Limb (tissue), 2 donors: ENCODE measurements at regions not wholly inside any gene's neighbourhood (a gene's known extent, or its start where the extent isn't known, plus 50 kb on each side); places are given as distances from the start of the nearest gene placed in this dataset.
"Not testable (repeated sequence)": the region's sequence is repeated elsewhere in the genome, so short reads cannot be mapped to it uniquely, and the experiment has no call there.

Source experiments
- DNase-seq, 2 donors: peaks; one replicate each; pipeline ENCODE4 v3.0.0-alpha.2; 2016; ENCODE audit errors: extremely low spot score in 2 of 2

DNA sequence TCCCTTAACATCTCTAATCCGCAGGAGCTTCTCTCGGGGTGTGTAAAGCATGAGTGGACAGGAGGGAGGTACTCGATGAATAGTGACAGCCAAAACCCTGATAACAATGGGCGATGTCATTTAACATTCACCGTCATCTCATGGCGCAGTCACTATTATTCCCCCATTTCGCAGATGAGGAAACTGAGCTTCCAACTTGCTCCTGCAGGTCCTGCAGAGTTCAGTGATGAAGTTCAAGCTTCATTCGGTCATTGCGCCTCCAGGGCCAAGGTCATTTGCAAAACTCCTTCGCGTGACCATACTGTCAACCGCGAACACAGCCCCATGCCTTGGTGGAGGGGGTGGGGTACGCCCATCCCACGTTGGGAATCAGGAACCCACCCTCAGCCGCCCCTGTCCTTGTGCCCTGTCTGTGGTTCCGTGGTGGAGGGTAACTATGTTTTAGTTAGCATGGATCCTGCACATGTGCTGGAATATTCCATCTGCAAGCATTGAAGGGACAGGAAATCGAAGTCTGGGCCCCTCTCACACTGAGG, 215.5 kb downstream of the TFCP2L1 start:
- DNase-seq: no peak

DNA sequence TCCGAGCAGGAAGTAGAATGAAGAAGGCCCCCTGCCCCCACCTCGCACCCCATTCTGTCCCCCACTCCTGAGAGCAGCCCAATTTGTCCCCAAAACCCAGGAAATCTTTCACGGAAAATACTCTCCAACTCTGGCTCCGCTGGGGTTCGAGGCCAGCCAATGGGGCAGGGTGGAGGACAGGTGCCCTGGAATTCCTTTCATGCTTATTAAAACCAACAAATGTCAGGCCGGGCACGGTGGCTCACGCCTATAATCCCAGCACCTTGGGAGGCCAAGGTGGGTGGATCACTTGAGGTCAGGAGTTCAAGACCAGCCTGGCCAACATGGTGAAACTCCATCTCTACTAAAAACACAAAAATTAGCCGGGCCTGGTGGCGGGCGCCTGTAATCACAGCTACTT, 214.9 kb downstream of the TFCP2L1 start:
- not testable (repeated sequence) for DNase-seq

DNA sequence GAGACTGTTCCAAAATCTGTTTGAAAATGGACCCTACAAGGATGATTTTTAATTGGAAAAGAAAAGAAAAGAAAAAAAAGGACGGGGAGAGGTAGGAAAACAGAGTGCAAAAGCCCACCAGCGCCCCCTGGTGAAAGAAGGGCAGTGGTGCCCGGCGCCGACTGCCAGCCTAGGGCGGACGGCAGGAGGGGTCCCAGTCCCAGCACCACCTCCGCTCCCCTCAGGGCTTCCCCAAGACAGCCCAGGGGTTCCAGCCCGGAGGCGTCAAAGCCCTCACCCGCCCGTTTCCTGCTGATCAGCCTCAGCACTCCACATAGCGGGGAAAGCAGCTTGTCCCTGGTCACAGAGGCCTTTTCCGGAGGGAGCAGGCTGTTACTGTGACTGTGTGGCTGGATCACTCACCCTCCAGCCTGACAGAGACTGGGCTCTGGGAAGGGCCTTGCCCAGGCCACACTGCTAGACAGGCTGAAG, 213.9 kb downstream of the TFCP2L1 start:
- peak; percentile 79 to 93 for DNase-seq

DNA sequence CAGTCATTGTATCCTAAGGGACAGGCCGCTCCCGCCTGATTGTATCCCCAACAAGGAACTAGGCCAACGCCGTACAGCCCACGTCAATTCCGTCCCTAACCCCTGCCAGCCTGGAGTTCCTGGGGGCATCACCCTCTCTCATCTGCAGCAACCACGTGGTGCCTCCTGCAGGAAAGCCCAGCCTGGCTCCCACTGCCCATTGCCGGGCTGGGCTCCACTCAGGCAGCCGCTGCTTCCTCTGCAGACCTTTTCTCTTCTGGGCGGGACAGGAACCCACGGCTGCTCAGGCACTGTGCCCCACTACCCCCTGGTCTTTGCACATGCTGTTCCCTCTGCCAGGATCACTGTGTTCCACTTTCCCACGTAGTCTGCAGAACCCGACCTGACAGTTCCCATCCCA, 212.2 kb downstream of the TFCP2L1 start:
- no peak for DNase-seq

DNA sequence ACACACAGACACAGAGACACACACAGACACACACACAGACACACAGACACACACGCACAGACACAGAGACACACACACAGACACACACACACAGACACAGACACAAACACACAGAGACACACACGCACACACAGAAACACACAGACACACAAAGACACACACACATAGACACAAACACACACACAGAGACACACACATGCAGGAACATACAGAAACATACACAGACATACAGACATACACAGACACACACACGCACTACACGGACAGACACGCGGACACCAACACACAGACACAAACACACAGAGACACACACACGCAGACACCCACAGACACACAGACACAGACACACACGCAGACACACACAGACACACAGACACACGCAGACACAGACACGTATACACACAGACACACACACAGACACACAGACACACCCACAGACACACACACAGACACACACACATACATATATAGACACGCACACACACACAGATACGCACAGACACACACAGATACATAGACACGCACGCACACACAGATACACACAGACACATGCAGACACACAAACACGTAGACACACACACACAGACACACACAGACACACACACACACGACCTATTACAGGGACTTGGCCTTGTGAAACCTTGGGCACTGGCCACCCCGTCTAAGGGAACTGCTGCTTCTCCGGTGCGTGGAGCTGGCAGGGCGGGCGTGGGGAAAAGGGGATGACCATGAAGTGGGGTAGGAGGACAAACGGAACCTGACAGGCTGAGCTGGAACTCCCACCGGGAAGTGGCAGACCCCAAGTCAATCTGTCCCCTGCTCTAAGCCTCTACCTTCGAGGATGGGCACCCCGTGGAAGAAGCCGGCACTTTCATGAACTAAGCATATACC, 211.4 kb downstream of the TFCP2L1 start:
- no peak for DNase-seq

DNA sequence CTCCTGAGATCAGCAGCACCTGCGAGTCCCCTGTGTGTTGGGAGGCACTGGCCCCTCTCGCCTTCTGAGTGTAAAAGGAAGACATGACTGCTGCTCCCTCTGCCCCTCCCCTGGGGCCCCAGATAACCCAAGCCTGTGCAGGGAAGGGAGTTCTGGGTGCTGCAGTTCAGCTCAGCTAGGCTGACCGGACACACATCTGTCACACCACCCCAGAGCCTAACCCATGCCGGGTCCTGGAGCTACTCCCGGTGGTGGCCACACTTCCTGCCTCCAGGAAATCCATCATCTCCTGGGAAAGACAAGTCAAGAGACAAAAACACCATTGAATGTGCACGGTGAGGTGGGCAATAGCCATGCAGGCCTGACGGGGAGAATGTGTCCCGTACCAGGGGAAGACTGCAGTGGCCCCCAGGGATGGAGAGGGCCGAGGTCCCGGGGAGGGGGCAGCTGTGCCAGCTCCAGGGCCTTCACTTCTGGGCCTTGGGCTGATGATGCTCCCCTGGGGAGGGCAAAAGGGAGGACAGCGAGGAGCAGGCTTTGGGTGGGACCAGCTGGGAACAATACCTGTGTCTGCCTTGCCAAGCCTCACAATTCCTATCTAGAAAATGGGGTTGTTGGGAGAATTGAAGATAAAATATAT, 210.6 kb downstream of the TFCP2L1 start:
- DNase-seq: no peak

DNA sequence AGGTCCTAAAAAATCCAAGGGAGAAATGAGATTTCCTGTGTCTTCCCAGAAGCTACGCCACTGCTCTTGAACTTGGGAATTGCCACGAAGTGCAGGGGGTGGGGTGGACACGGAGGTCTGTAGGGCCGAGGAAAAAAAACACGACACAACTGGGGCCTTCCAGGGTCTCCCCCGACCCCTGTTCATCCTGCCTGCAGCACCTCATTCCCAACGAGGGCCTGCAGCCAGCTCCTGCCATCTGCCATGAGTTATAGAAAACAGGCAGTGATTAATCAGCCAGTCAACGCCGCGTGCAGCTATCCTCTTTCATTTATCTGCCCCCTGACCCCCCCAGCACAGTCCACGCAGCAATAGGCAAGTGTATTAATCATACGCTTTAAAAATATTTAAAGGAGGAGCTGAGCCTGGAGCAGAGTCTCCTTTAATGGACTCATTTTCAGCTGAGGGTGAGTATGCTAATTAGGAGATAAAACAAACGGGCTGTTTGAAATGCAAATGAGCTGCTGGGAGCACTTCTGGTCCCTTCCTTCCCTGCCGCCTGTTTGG, 209.9 kb downstream of the TFCP2L1 start:
- peak; percentile 63 to 75 for DNase-seq

DNA sequence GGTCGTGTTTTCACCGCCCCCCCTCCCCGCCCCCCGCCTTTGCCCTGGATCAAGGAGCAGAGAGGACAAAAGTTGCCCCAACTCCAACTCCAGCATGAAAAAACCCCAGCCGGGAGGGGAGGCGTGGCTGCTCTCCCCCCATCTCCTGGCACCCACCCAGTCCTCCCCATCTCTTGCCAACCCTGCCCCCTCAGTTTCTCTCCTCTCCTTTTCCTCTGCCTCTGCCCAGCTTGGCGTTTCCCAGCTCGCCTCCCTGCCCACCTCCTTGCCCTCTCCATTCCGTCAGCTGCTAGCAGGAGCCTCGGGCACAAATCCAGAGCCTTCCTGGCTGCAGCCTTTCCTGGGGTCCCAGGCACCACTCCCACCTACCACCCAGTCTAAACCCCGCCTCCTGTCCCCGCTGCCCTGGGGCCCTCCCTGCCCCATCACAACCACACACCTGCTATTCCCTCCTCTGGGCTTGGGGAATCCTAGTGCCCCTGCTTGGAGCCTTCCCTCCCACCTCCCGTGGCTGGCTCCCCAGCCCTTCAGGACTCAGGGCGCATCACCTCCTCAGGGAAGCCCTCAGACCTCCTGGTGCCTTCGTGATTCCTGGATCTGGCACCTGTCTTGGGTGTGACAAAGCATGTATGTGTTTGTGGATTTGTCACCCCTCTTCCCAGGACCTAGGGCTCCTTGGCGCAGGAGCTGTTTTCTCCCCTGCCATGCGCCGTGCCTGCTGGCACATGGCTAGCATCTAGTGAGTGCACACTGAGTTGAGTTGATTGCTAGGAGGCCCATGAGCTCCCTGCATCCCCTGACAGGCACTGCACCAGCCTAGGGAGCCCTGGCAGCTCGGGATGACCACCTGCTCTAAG, 209.1 kb downstream of the TFCP2L1 start:
- DNase-seq: peak in 1 of 2 donors; percentile 76

DNA sequence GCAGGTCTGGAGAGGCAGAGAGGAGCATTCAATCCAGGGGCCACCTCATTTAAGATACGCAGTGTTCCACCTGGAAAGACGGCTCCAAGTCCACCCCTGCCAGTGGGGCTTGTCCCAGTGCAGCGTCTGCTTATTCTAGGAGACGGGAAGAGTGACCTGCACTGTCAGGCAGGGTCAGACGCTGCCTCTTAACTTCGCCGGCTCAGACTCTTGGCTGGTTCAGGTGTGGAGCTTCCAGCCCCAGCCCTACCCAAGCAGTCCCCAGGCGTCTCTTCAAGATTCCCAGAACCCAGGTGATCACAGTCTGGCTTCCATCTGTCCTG, 208.5 kb downstream of the TFCP2L1 start:
- DNase-seq: no peak

DNA sequence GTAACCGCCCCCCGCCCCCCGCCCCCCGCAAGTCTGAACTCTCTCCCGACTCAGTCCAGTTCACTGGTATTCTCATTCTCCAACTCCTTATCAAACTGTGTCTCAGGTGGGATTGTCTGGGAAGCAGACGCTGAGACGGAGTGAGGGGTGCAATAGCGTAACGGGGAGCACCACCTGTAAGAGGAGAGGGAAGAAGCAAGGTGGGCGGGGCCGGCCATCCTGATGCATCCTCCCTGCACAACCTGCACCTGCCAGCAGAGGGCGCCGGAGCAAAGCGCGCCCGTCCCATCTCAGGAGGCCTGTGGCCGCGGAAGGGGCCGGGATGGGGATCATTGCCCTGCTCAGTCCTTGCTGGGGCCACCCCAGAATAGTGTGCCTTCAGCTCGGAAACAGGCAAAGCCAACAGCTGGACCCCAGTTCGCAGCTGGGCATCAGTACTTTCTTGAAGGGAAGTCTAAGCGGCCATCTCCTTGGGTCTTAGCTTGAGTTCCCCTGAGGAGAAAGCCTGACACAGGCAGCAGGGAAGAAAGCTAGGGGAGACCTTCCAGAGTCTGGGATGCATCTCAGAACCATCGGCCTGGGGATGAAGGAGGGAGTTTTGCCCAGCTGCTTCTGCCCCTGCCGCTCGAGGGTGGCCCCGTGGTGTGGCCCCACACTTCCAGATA, 208.0 kb downstream of the TFCP2L1 start:
- peak in 1 of 2 donors; percentile 63 for DNase-seq

DNA sequence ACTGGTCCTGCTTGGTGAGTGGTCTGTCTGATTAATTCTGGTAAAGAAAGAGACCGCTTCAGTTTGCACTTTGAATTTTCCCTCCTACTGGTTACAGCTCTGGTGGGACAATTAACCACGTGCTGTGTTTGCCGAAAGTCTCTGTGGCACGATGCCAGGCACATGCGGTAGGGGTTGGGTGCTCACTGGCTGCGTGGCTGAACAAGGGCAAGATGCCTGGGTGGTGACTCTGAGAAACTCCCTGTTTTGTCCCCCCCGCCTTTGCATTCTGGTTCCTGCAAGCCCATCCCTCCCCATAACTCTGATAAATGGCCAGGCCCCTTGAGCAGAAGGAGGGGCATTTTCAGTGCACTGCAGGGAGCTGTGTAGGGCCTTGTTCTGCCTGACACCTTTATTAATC, 206.1 kb downstream of the TFCP2L1 start:
- DNase-seq: no peak

DNA sequence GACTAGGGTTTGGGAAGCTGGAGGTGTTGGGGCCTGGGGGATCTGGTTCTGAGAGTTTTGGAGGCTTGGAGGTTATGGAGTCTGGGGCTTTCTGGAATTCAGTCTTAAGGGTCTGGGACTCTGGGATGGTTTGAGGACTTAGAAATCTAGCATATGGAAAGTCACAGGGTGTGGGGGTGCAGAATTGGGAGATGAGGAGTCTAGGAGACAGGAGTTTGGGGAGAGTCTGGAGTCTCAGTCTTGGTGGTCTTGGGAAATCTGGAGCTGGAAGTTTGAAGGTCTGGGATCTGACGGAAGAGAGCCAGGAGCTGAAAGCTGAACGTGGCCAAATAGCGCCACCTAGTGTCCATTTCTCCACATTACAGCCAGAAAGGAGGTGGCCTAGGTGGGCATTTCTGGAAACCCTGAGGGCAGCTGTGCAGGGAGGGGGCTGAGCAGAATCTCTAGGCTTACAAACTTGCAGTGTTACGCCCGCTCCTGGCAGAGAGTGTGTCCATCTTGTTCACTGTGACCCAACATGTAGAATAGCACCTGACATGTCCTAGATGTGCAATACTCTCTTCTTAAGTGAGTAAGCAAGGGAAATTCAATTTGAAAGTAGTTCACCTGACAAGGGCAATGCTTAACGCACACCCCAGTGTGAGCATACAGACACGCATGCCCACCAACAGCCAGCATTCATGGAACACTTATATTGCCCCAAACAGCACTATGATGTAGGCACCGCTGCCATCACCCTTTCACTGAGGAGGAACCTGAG, 204.8 kb downstream of the TFCP2L1 start:
- DNase-seq: peak; percentile 82 to 86

DNA sequence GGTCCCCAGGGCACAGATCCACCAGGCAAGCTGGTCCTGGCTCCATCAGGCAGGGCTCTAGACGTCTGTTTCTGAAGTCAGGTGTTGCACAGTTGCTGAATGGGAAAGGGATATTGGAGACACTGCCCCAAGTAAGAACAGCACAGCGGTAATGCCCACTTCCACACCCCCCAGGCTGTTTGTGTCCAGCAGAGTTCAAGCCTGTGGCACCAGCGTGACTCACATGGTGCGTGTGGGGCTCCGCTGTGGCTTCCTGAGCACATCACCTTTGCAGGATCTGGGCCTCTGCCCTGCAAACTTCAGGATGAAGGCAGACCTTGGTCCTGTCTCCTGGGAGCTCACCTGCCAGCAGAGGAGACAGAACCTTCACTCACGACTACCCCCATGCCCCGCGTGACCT, 203.3 kb downstream of the TFCP2L1 start:
- no peak for DNase-seq

DNA sequence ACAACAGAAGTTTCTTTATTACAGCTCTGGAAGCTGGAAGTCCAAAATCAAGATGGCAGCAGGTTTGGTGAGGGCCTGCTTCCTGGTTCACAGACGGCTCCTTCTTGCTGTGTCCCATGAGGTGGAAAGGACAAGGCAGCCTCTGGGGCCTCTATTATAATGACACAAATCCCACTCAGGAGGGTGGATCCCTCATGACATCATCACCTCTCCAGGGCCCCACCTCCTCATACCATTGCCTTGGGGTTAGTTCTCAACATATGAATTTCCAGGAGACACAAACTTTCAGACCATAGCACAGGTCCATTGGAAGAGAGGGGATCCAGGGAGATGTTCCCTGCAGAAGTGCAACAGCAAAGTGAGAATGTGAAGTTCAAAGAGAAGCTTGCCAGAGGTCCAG, 202.8 kb downstream of the TFCP2L1 start:
- no peak for DNase-seq

DNA sequence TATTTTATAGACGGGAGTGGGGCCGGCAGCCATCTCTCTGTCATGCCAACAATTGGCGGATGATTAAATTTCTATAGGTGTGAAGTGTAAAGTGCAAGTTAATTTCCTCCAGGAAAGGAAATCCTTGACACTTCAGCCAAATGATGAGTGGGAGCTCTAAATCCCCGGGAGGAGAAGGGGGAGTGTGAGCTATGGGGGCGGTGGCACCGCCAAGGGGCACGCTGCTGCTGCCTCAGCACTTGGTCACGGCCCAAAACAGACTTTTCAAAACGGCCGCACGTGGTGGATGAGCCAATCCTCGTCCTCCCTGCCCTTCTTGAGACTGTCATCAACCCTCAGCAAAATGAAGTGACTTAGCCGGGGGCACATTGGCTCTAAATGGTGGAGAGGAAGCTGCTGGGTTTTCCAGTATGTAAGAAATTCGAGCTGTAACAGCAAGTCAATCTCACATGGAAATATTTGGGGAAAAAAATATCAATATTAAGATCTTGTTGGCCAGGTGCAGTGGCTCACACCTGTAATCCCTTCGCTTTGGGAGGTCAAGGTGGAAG, 200.8 kb downstream of the TFCP2L1 start:
- no peak for DNase-seq

DNA sequence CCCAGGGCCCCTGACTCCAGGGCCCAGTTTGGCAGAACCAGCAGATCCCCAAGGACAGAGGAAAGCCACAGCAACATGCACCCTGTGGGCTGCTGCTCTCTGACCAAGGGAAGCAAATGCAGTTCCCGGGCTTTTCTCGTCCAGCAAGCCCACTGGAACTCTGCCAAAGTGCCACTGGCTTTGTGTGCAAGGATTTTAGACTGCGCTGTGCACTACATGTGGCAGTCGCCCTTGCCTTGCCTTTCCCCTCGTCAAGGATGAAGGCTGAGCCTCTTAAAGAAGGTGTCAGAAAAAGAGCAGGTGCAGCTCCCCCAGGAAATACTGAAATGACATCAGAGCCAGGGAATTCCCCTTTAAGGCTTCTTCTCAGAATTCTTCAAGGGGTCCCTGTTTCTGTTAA, 199.2 kb downstream of the TFCP2L1 start:
- DNase-seq: no peak

DNA sequence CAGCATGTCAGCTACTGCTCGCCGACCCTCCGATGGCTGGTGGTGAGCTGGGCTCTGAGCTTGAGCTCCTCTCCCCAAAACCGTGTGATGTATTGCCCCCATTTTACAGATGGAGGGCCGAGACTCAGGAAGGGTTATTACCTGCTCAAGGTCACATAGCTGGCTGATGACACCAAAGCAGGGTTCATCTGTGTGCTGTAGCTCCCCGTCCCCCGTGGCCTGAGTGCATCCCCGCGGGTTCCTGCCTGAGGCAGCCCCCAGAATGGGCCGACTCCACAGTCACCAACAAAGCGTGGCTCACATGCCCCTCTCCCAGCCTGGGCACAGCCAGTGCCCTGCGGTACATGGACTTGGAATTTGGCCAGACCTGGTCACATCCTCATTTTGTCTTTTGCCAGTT, 198.6 kb downstream of the TFCP2L1 start:
- DNase-seq: no peak

DNA sequence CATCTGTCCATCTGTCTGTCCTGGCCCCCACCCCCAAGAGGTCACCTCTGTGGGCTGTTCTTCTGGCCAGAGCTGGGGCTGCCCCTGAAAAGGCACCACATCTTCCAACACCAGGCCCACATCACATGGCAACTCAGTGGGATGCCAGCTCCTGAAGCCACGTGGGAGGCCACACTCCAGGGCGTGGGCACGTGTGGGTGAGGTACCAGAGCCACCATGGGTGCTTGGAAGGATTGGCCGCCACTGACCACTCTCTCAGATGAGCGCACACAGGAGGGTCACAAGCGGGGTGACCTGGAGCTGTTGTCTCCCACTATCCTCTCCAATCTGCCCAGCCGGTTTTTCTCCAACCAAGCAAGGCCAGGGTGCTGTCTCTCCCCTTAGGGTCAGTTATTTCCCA, 197.9 kb downstream of the TFCP2L1 start:
- no peak for DNase-seq

DNA sequence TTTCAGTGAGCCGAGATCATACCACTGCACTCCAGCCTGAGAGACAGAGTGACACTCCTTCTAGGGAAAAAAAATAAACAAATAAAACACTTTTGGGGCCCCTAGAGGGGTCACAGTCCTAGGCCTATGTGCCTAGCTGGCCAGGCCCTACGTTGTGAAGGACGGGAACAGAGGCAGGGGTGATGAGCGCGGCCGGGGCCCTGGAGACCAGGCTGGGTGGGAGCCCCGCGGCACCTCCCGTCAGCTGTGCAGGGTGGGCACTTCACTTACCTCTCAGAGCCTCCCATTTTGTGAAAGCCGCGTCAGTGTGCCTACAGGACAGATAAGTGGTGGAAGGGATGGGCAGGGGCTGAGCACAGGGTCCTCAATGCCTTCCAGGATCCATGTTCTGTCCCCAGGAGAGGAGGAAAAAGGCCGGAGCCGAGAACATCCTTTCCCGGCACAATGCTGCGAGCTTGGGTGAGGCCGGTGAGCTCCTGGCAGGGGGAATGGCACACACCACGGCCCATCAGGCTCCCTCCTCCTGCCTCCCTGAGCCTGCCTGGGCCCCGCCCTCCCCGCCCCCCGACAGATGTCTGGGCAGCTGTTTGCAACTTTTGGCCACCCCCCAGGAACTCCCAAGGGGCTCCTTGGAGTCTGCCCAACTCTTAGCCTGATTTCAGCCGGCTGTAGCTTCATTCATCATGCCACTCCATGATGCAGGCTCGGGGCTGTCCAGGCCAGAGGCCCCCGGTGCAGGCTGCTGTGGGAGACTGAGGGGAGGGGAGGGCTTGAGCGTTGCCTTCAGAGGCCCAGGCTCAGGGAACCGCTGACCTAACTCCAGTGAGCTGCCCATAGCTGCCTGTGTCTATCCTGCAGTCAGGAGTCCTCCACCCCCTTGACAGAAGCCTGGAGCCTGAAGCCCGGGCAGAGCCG, 196.5 kb downstream of the TFCP2L1 start:
- DNase-seq: peak; percentile 70 to 83
